ENCODE measurements at regions not wholly inside any gene's neighbourhood (a gene's known extent, or its start where the extent isn't known, plus 50 kb on each side); places are given as distances from the start of the nearest gene placed in this dataset.

DNA sequence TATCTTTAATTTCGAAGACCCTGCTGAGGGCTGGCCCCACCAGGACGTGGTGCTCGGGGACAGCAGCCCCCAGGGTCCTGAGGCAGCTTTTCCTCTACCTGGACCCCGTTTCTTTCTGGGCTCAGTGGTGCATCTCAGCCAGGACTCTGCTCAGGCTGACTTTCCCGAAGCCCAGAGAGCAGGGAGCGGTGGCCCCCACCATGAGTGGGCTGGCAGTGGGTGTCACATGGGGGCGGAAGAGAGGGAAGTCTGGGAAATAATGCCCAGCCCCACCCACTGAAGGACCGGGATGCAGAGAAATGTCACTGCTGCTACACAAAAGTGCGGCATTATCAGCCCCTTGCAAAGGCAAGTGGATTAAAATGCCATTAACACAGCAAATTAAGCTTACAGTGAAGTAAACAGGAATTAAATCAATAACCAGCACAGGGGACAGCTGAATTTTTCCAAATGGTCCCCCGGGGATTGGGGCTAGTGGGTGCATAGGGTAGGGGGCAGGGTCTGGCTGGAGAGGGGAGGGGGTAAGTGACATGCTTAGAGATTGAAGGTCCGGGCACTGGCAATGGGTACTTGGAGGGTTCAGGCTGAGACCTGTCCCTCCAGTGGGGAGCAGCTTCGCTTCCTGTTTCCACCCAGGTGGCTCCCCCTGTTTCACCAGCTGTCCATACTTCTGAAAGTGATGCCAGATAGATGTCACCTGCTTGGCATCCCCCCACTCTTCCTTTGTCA, 177.3 kb downstream of the URI1 start:
- no peak for TF ChIP-seq GATA2 (IDR thresholded peaks at IDR 0.05; ENCODE audit: low read depth, low read length)
- no peak for TF ChIP-seq GATA3 (IDR thresholded peaks at IDR 0.05; ENCODE audit: low read depth, low read length)

All from SH-SY5Y (cell line).